Endothelial cell of umbilical vein (primary cell): ENCODE measurements at regions not wholly inside any gene's neighbourhood (a gene's known extent, or its start where the extent isn't known, plus 50 kb on each side); places are given as distances from the start of the nearest gene placed in this dataset.

ENCODE experiments used
- BruUV-seq: library from RNA; stranded (reverse); fragments of 400-500 nt; replicated peaks from 2 replicates; lab custom pipeline; 2021; lab: Mats Ljungman, UMichigan
- CTCF ChIA-PET: fragments of 300-600, 350-600 bp; sonication (Branson Sonifier 250); formaldehyde crosslinking; loops from one replicate; lab custom pipeline; 2021; ENCODE audit warnings: antibody characterized with exemption, inconsistent platforms; lab: Charles Lee
- POLR2A ChIA-PET: fragments of 300-600, 350-600 bp; sonication (Branson Sonifier 250); formaldehyde crosslinking; loops from one replicate; lab custom pipeline; 2021; ENCODE audit warnings: antibody characterized with exemption, inconsistent platforms; lab: Charles Lee
- DNase-seq: peaks from one replicate; pipeline ENCODE4 v3.0.0-alpha.2; 2011; ENCODE audit warnings: low read depth, low spot score
- FAIRE-seq: peaks from 2 replicates; lab custom pipeline; 2011; peaks lifted over from hg19 to GRCh38; lab: Jason Lieb, UNC
- H2AFZ ChIP-seq: 2 replicates; pipeline ENCODE4 v1.6.0; 2012; ENCODE audit warnings: low read depth, low read length, control low read depth, inconsistent platforms
- H3K27ac ChIP-seq: 2 replicates; pipeline ENCODE4 v1.5.1; 2011; ENCODE audit warnings: low read depth, mild to moderate bottlenecking, control low read depth, low read length, moderate library complexity; ENCODE audit not compliant: insufficient read depth
- H3K27me3 ChIP-seq, 2 experiments: 2 replicates each; pipeline versions ENCODE4 v1.6.0 to v1.6.1; 2011; ENCODE audit warnings: low read length in 2 of 2, mixed read lengths in 1 of 2; ENCODE audit not compliant: control insufficient read depth in 2 of 2, insufficient read depth in 2 of 2
- H3K36me3 ChIP-seq, 2 experiments: 2 replicates in 1 of 2; 3 replicates in 1 of 2; pipeline ENCODE4 v1.5.1; 2011; ENCODE audit warnings: low read length in 2 of 2, mild to moderate bottlenecking in 1 of 2, moderate library complexity in 1 of 2; ENCODE audit not compliant: control insufficient read depth in 2 of 2, insufficient read depth in 2 of 2; ENCODE audit errors: extremely low read depth in 1 of 2
- H3K4me1 ChIP-seq: 3 replicates; pipeline ENCODE4 v1.5.1; 2011; ENCODE audit warnings: mild to moderate bottlenecking, low read length; ENCODE audit not compliant: control insufficient read depth, insufficient read depth; ENCODE audit errors: extremely low read depth
- H3K4me2 ChIP-seq: 2 replicates; pipeline ENCODE4 v1.6.1; 2011; ENCODE audit warnings: low read length, control low read depth, mixed read lengths; ENCODE audit not compliant: insufficient read depth
- H3K4me3 ChIP-seq, 3 experiments: fragments of 200-600 bp in 1 of 3; sonication (generic), shearing (Covaris generic) in 1 of 3; replicated peaks in 1 of 3; 2 replicates each; pipeline ENCODE4 v1.5.1; 2011 to 2016; ENCODE audit warnings: control low read depth in 3 of 3, low read length in 3 of 3, mild to moderate bottlenecking in 2 of 3, inconsistent platforms in 1 of 3, low read depth in 1 of 3, moderate library complexity in 1 of 3; ENCODE audit not compliant: insufficient read depth in 1 of 3
- H3K79me2 ChIP-seq: 2 replicates; pipeline ENCODE4 v1.6.0; 2012; ENCODE audit warnings: low read length, inconsistent platforms; ENCODE audit not compliant: control insufficient read depth, insufficient read depth
- H3K9ac ChIP-seq: replicated peaks from 2 replicates; pipeline ENCODE3; 2011; ENCODE audit warnings: low read length, control low read depth; ENCODE audit not compliant: insufficient read depth; ENCODE audit errors: extremely low read depth
- H3K9me1 ChIP-seq: replicated peaks from 3 replicates; pipeline ENCODE4 v1.6.0; 2011; ENCODE audit warnings: mild to moderate bottlenecking, low read length; ENCODE audit not compliant: control insufficient read depth, insufficient read depth; ENCODE audit errors: extremely low read depth
- H3K9me3 ChIP-seq: replicated peaks from 2 replicates; pipeline ENCODE4 v1.5.1; 2012; ENCODE audit warnings: low read length, inconsistent platforms; ENCODE audit not compliant: control insufficient read depth, insufficient read depth
- H4K20me1 ChIP-seq: replicated peaks from 2 replicates; pipeline ENCODE3; 2011; ENCODE audit warnings: mild to moderate bottlenecking, low read length; ENCODE audit not compliant: control insufficient read depth, insufficient read depth; ENCODE audit errors: extremely low read depth
- EZH2 ChIP-seq: IDR thresholded peaks from 2 replicates; pipeline ENCODE4 v1.6.1; 2012; ENCODE audit warnings: borderline replicate concordance, low read depth, mild to moderate bottlenecking, moderate library complexity, low read length, inconsistent platforms; ENCODE audit not compliant: severe bottlenecking
- FOS ChIP-seq: IDR thresholded peaks from 2 replicates; pipeline ENCODE4 v1.6.1; 2011; ENCODE audit warnings: mild to moderate bottlenecking, low read length, moderate library complexity, borderline replicate concordance; ENCODE audit not compliant: insufficient read depth
- GATA2 ChIP-seq: IDR thresholded peaks from 2 replicates; pipeline ENCODE4 v1.7.0; 2011; ENCODE audit warnings: low read depth, mild to moderate bottlenecking, moderate library complexity, mixed read lengths, low read length; ENCODE audit not compliant: insufficient read length, insufficient read depth
- JUN ChIP-seq: IDR thresholded peaks from 2 replicates; pipeline ENCODE4 v1.6.1; 2011; ENCODE audit warnings: borderline replicate concordance, low read depth; ENCODE audit not compliant: insufficient read length, insufficient read depth
- MYC ChIP-seq: IDR thresholded peaks from one replicate; pipeline ENCODE4 v1.6.1; 2011; ENCODE audit warnings: mild to moderate bottlenecking, low read depth, low read length
- POLR2A ChIP-seq: IDR thresholded peaks from 2 replicates; pipeline ENCODE4 v1.6.1; 2012; ENCODE audit warnings: low read depth, mild to moderate bottlenecking, control low read depth, low read length
- POLR2AphosphoS5 ChIP-seq: IDR thresholded peaks from 2 replicates; pipeline ENCODE4 v1.6.1; 2012; ENCODE audit warnings: low read depth, mild to moderate bottlenecking, control low read depth, low read length, moderate library complexity; ENCODE audit not compliant: insufficient read depth
- dilution Hi-C: fragments of 300-500 bp; cut with MboI; formaldehyde crosslinking; loops from one replicate; pipeline ENCODE4 v1.15.0; 2019; ENCODE audit warnings: low sequenced_read_pairs; ENCODE audit not compliant: extremely low pct_ligation_motif_present
- intact Hi-C: fragments of 100-400 bp; cut with micrococcal nuclease; formaldehyde crosslinking; loops from one replicate; pipeline ENCODE4 v1.10.0; 2022
- TF ChIP-seq, protein P1 (sequence below): IDR thresholded peaks from 2 replicates; pipeline ENCODE4 v1.6.1; 2011; ENCODE audit not compliant: insufficient read depth, insufficient read length
- TF ChIP-seq, protein P2 (sequence below), 2 donors: IDR thresholded peaks; 1 replicate in 1 of 2; 2 replicates in 1 of 2; pipeline ENCODE4 v1.5.1; 2011; ENCODE audit warnings: low read length in 2 of 2, mild to moderate bottlenecking in 2 of 2, moderate library complexity in 2 of 2, control low read depth in 1 of 2, inconsistent platforms in 1 of 2, low read depth in 1 of 2; ENCODE audit not compliant: insufficient read depth in 1 of 2; ENCODE audit errors: extremely low read depth in 1 of 2

DNA sequence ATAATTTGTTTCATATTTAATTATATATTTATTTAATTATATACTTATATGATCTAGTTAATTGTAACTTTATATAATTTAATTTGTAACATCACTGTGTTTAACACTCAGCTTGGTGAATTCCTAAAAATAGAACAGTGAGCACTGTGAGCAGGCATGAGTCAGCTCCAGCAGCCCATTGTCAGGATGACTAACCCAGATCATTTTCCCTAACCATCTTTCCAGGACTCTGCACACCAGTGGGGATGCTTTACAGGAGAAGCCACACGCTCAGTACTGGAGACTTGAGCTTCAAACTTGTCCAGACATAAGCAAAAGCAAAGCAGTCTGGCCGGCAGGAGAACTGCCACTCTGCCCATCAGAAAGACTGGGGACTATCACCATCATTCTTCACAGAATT is 446.2 kb upstream of the TRPC7 start:
- CTCF ChIA-PET, result interaction anchor here (1.0 to 1.4 kb wide), 6 partner anchors 9 to 794 kb away, joined by 3 to 6 read pairs (median 4); no protein-coding TSS in a partner anchor
- no peaks in the 10 kb centered on the region for H3K9me1 ChIP-seq
- intact Hi-C loops, result no loop called here
- H3K79me2 ChIP-seq, result no peaks in the 10 kb centered on the region
- no TSS peak for BruUV-seq
- H3K9ac ChIP-seq, result no peak overlapping the region
- dilution Hi-C loops, result no loop called here
- no peaks in the 10 kb centered on the region for H4K20me1 ChIP-seq
- H3K4me1 ChIP-seq, result peaks cover 5% of the 10 kb centered on the region
- peaks cover 4% of the 10 kb centered on the region in 2 experiments for H3K27me3 ChIP-seq
- DNase-seq, result peak; percentile 45
- peak; percentile 92 for TF ChIP-seq FOS
- TF ChIP-seq, protein P1, sequence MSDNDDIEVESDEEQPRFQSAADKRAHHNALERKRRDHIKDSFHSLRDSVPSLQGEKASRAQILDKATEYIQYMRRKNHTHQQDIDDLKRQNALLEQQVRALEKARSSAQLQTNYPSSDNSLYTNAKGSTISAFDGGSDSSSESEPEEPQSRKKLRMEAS, result no peak
- TF ChIP-seq MYC, result no peak
- TF ChIP-seq, protein P2, sequence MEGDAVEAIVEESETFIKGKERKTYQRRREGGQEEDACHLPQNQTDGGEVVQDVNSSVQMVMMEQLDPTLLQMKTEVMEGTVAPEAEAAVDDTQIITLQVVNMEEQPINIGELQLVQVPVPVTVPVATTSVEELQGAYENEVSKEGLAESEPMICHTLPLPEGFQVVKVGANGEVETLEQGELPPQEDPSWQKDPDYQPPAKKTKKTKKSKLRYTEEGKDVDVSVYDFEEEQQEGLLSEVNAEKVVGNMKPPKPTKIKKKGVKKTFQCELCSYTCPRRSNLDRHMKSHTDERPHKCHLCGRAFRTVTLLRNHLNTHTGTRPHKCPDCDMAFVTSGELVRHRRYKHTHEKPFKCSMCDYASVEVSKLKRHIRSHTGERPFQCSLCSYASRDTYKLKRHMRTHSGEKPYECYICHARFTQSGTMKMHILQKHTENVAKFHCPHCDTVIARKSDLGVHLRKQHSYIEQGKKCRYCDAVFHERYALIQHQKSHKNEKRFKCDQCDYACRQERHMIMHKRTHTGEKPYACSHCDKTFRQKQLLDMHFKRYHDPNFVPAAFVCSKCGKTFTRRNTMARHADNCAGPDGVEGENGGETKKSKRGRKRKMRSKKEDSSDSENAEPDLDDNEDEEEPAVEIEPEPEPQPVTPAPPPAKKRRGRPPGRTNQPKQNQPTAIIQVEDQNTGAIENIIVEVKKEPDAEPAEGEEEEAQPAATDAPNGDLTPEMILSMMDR (IDR thresholded peaks at IDR 0.05; ENCODE audit: extremely low read depth in 1 of 2, insufficient read depth in 1 of 2, low read depth in 1 of 2, low read length in 2 of 2), result no peak
- TF ChIP-seq POLR2AphosphoS5, result no peak
- TF ChIP-seq EZH2, result no peak
- TF ChIP-seq JUN, result peak; percentile 61
- no peak for TF ChIP-seq POLR2A
- no peak for TF ChIP-seq GATA2
- no peaks in the 10 kb centered on the region for H3K36me3 ChIP-seq
- FAIRE-seq, result peak; percentile 79
- H3K27ac ChIP-seq, result no peak overlapping the region
- no peak overlapping the region for H2AFZ ChIP-seq
- no peaks in the 10 kb centered on the region for H3K9me3 ChIP-seq
- H3K4me2 ChIP-seq, result no peak overlapping the region
- POLR2A ChIA-PET, result no interaction called here
- H3K4me3 ChIP-seq, result no peak overlapping the region
